ENCODE measurements at regions not wholly inside any gene's neighbourhood (a gene's known extent, or its start where the extent isn't known, plus 50 kb on each side); places are given as distances from the start of the nearest gene placed in this dataset.
A peak's percentile ranks its signal among the peaks of the same experiment; 100 is the strongest.

- no peak for DNase-seq
Measured at GRCh38 chr1:109826446-109826845, 62.7 kb upstream of the EPS8L3 start.

- no peak for DNase-seq
Measured at GRCh38 chr1:109824349-109825115, 60.8 kb upstream of the EPS8L3 start.

GRCh38 chr1:109823543-109824348, 60.0 kb upstream of the EPS8L3 start:
- DNase-seq = no peak

- DNase-seq = no peak
Measured at GRCh38 chr1:109822749-109823542, 59.2 kb upstream of the EPS8L3 start.

GRCh38 chr1:109821831-109822745, 58.4 kb upstream of the EPS8L3 start:
- DNase-seq = no peak

- DNase-seq = no peak
Measured at GRCh38 chr1:109821221-109821669, 57.5 kb upstream of the EPS8L3 start.

GRCh38 chr1:109819906-109820305, 56.2 kb upstream of the EPS8L3 start:
- DNase-seq = no peak

GRCh38 chr1:109818988-109819764, 55.5 kb upstream of the EPS8L3 start:
- DNase-seq = no peak

- DNase-seq = no peak
Measured at GRCh38 chr1:109818271-109818987, 54.7 kb upstream of the EPS8L3 start.

- no peak for DNase-seq
Measured at GRCh38 chr1:109817881-109818270, 54.2 kb upstream of the EPS8L3 start.

- DNase-seq = no peak
Measured at GRCh38 chr1:109816975-109817535, 53.3 kb upstream of the EPS8L3 start.

- DNase-seq = peak; percentile 73
Measured at GRCh38 chr1:109816175-109816811, 52.6 kb upstream of the EPS8L3 start.

GRCh38 chr1:109815809-109816174, 52.1 kb upstream of the EPS8L3 start:
- no peak for DNase-seq

- DNase-seq = no peak
Measured at GRCh38 chr1:109814993-109815786, 51.5 kb upstream of the EPS8L3 start.

GRCh38 chr1:109814223-109814622, 50.5 kb upstream of the EPS8L3 start:
- DNase-seq = no peak
